HG03280 (cell line): ENCODE measurements at regions not wholly inside any gene's neighbourhood (a gene's known extent, or its start where the extent isn't known, plus 50 kb on each side); places are given as distances from the start of the nearest gene placed in this dataset.

Source experiments
- ATAC-seq: cut with Tn5 transposase; IDR thresholded peaks from one replicate; pipeline ENCODE4 v1.9.1; 2021; ENCODE audit warnings: mild to moderate bottlenecking, moderate library complexity; ENCODE audit not compliant: unreplicated experiment

- no peak for ATAC-seq
Measured at GRCh38 chr3:1798711-1799405, 299.8 kb upstream of the CNTN4 start.

GRCh38 chr3:1805331-1805730 lies 293.3 kb upstream of the CNTN4 start:
- ATAC-seq: no peak

DNA sequence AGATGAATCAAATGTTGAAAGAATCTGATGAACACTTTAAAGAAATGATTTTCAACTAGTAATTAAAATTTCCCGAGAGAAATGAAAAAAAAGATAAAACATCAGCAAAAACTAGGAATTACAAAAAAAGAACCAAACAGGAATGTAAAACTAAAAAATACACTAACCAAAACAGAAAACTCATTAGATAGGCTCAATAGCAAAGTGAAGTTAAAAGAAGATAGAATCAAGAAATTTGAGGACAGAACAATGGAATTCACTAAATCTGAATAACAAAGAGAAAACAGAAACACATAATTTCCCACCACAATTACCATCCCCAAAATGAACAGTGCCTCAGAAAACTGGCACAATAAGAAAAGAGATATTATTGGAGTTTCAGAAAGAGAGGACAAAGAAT lies 290.1 kb upstream of the CNTN4 start:
- no peak for ATAC-seq

DNA sequence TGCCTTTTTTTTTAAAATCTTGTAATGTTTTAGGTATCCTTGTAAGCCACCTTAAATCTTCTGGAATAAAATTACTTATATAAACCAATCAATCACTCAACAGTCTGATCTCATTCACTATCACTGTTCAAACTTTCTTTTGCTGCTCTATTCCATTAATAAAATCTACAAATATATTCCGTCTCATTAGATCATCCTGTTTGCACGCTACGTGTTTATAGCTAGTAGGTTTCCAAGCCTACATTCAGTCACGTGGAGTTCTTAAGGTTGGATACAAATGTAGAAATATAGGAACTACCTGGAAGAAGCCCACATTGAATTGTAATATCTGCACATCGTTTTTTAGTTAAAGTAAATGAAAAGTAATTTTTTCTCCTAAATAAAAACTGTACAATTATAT lies 274.8 kb upstream of the CNTN4 start:
- no peak for ATAC-seq

DNA sequence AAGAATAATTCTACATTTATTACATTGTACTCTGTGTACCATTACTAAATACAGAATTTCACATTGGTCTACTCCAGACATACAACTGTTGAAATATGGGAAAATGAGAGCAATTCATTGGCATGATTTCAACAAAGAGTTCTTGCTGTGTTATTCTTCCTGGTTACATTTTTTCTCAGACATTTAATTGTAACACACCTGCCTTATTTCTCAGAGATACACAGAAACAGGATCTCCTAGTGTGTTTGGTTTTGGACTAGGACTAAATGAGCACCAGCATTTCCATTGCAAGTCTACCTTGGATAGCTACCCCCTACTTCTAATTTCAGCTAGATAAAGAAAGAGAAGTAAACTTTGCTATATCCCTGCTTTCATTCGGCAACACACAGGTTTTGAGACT lies 274.3 kb upstream of the CNTN4 start:
- no peak for ATAC-seq

GRCh38 chr3:1828519-1828918 lies 270.1 kb upstream of the CNTN4 start:
- no peak for ATAC-seq

DNA sequence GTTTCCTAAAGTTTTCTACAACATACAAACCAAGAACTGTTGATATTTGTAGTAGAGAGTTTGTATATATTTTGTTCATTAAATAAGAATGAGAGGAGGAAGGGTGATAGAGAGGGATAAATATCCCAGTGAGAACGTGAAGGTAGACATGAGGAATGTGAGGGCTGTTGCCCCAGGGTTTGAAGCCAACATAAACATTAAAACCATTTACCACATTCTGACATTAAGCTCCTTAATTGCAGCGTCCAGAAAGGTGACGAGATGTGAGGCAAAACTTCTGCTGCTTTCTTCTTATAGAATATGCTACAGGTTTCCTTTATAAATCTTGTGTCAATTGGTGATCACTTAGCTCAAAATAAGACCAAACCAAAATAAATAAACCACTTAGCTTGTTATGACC lies 267.8 kb upstream of the CNTN4 start:
- no peak for ATAC-seq

DNA sequence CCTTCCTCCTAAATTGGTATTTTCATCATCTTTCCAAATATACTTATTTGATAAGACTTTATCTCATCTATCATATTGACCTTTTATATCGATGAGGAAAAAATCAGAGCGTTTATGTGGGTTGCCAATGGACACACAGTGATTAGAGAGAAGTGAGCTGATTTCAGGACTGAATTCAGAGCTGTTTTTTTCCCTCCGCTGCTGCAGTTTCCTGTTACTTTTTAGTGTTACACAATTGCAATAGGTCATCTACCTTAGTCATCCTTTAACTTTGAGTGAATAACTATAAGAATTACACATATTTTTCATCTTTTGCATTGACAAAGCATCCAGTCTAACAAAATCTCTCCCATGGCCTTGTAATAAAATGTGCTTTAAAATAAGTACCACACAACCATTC lies 266.3 kb upstream of the CNTN4 start:
- no peak for ATAC-seq

- no peak for ATAC-seq
Measured at GRCh38 chr3:1843111-1843510, 255.6 kb upstream of the CNTN4 start.

- no peak for ATAC-seq
Measured at GRCh38 chr3:1847571-1847970, 251.1 kb upstream of the CNTN4 start.

- no peak for ATAC-seq
Measured at GRCh38 chr3:1848935-1849334, 249.7 kb upstream of the CNTN4 start.

DNA sequence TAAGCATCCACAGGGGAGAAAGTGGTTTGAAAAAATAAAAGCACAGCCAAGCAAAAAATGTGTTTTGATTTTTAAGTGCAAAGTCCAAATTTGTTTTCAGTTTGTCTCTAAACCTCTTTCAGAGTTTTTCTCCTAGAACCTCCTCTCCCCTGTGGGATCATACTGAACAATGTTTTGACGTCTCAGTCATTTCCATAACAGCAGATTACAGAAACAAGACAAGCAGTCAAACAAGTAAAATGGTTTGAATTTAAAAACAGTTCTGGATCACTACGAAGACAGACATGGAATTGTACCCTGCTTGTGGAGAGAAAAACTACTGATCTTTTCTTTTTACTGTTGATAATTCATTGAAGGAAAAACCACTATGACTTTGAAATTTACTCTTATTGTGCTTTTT lies 245.7 kb upstream of the CNTN4 start:
- ATAC-seq: no peak

GRCh38 chr3:1855841-1856240 lies 242.8 kb upstream of the CNTN4 start:
- ATAC-seq: no peak

GRCh38 chr3:1870738-1871137 lies 227.9 kb upstream of the CNTN4 start:
- ATAC-seq: no peak

- ATAC-seq: no peak
Measured at GRCh38 chr3:1883534-1883933, 215.1 kb upstream of the CNTN4 start.

DNA sequence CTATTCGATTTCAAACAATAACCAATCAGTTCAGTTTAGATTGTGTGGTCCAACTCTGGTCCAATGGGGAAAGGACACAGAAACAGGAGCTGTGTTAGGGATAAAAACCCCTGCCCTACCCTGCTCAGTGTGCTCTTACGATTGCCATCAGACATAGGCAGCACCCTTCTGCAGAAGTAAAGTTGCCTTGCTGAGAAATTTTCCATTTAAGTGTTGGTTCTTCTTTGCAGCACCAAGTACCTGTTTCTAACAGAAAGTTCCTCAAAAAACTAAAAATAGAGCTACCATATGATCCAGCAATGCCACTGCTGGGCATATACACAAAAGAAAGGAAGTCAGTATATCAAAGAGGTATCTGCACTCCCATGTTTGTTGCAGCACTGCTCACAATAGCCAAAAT lies 206.2 kb upstream of the CNTN4 start:
- no peak for ATAC-seq

- no peak for ATAC-seq
Measured at GRCh38 chr3:1902416-1902815, 196.2 kb upstream of the CNTN4 start.

GRCh38 chr3:1903111-1903510 lies 195.6 kb upstream of the CNTN4 start:
- no peak for ATAC-seq

- no peak for ATAC-seq
Measured at GRCh38 chr3:1907911-1908310, 190.8 kb upstream of the CNTN4 start.

- no peak for ATAC-seq
Measured at GRCh38 chr3:1908651-1909445, 189.8 kb upstream of the CNTN4 start.

DNA sequence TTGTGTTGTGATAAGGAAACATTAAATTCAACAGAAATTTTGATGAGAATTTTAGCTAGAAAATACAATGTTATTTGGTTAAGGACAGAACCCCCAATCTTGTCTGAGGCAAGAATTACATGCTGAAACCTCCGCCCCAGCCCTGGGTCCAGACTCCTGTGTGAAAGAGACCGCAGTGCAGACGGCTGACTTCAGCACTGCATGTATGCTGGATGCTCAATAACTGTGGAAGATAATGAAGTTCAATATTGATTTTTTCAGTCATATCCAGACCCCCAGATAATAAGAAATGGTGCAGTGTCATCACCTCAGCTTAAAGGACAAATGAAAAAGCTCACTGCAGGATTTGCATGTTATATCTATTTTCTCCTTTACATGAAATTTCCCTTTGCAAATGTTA lies 188.3 kb upstream of the CNTN4 start:
- ATAC-seq: no peak

- no peak for ATAC-seq
Measured at GRCh38 chr3:1929788-1930414, 168.8 kb upstream of the CNTN4 start.
